Activated T-cell treated with anti-CD3 and anti-CD28 coated beads, Interleukin-2, amount 50 U/mL, for 72 hours (primary cell): ENCODE measurements at regions not wholly inside any gene's neighbourhood (a gene's known extent, or its start where the extent isn't known, plus 50 kb on each side); places are given as distances from the start of the nearest gene placed in this dataset.
"Not testable (repeated sequence)": the region's sequence is repeated elsewhere in the genome, so short reads cannot be mapped to it uniquely, and the experiment has no call there.

Experiments
- ATAC-seq, 2 donors: fragments of 150-1000 bp; cut with Tn5 transposase; replicated peaks in 1 of 2; 2 replicates each; pipeline ENCODE4 v1.10.0; 2021; ENCODE audit warnings: moderate library complexity in 2 of 2, mild to moderate bottlenecking in 1 of 2
- DNase-seq, 2 donors: peaks; one replicate each; pipeline ENCODE4 v3.0.0; 2021 to 2022; ENCODE audit warnings: mixed read lengths in 1 of 2
- H3K27ac Mint-ChIP-seq: one replicate; pipeline ENCODE4 v1.8.0; 2022; ENCODE audit warnings: mild to moderate bottlenecking, moderate library complexity, mixed read lengths
- H3K27me3 Mint-ChIP-seq: one replicate; pipeline ENCODE4 v1.8.0; 2022; ENCODE audit warnings: low read depth, mixed read lengths
- H3K36me3 Mint-ChIP-seq, 2 donors: one replicate each; pipeline ENCODE4 v1.8.0; 2022; ENCODE audit warnings: mixed read lengths in 2 of 2, mild to moderate bottlenecking in 1 of 2; ENCODE audit not compliant: insufficient read depth in 2 of 2
- H3K4me1 Mint-ChIP-seq: one replicate; pipeline ENCODE4 v1.8.0; 2022; ENCODE audit warnings: low read depth, mixed read lengths
- H3K4me3 Mint-ChIP-seq, 2 donors: one replicate each; pipeline ENCODE4 v1.8.0; 2022; ENCODE audit warnings: mild to moderate bottlenecking in 2 of 2, mixed read lengths in 2 of 2, moderate library complexity in 2 of 2
- H3K9me3 Mint-ChIP-seq, 2 donors: one replicate each; pipeline ENCODE4 v1.8.0; 2022; ENCODE audit warnings: mixed read lengths in 2 of 2

GRCh38 chr15:96959501-96959900, 629.0 kb downstream of the NR2F2 start:
- Mint-ChIP-seq H3K27me3 (no peaks in the 10 kb centered on the region), H3K27ac (no peak overlapping the region), H3K36me3 (no peaks in the 10 kb centered on the region), H3K9me3 (peaks cover 6 to 7% of the 10 kb centered on the region in 2 donors), H3K4me1 (no peaks in the 10 kb centered on the region), H3K4me3 (no peak overlapping the region)
- ATAC-seq = no peak
- DNase-seq = no peak

- no peak for ATAC-seq
- Mint-ChIP-seq H3K36me3 (no peaks in the 10 kb centered on the region), H3K4me1 (no peaks in the 10 kb centered on the region), H3K27ac (no peak overlapping the region), H3K9me3 (peaks cover 7 to 9% of the 10 kb centered on the region in 2 donors), H3K27me3 (no peaks in the 10 kb centered on the region), H3K4me3 (no peak overlapping the region)
- no peak for DNase-seq
Observed at GRCh38 chr15:96960711-96961480, 630.4 kb downstream of the NR2F2 start.

GRCh38 chr15:96966554-96966953, 636.1 kb downstream of the NR2F2 start:
- peaks cover 4 to 9% of the 10 kb centered on the region in 2 donors for H3K9me3 Mint-ChIP-seq
- no peak overlapping the region for H3K27ac Mint-ChIP-seq

GRCh38 chr15:96969732-96970710, 639.5 kb downstream of the NR2F2 start:
- Mint-ChIP-seq H3K4me1 (no peaks in the 10 kb centered on the region), H3K4me3 (no peak overlapping the region), H3K27me3 (no peaks in the 10 kb centered on the region), H3K9me3 (peaks cover 4% of the 10 kb centered on the region in 2 donors), H3K27ac (no peak overlapping the region), H3K36me3 (peaks cover 0 to 3% of the 10 kb centered on the region in 2 donors)
- DNase-seq (no peak), ATAC-seq (no peak)

More at GRCh38 chr15:96966554-96966953, 636.1 kb downstream of the NR2F2 start:
- H3K4me3 Mint-ChIP-seq = no peak overlapping the region
- no peaks in the 10 kb centered on the region for H3K4me1 Mint-ChIP-seq
- no peak for ATAC-seq
- no peak for DNase-seq
- peaks cover 0 to 3% of the 10 kb centered on the region in 2 donors for H3K36me3 Mint-ChIP-seq
- no peaks in the 10 kb centered on the region for H3K27me3 Mint-ChIP-seq

GRCh38 chr15:96972201-96972600, 641.7 kb downstream of the NR2F2 start:
- Mint-ChIP-seq H3K27me3 (no peaks in the 10 kb centered on the region), H3K4me3 (no peak overlapping the region), H3K9me3 (peaks cover 4 to 5% of the 10 kb centered on the region in 2 donors), H3K4me1 (no peaks in the 10 kb centered on the region), H3K36me3 (peaks cover 0 to 3% of the 10 kb centered on the region in 2 donors), H3K27ac (no peak overlapping the region)
- DNase-seq = no peak
- no peak for ATAC-seq

GRCh38 chr15:96974761-96975160, 644.3 kb downstream of the NR2F2 start:
- Mint-ChIP-seq H3K27ac (no peak overlapping the region), H3K9me3 (peaks cover under 1 to 3% of the 10 kb centered on the region in 2 donors), H3K27me3 (no peaks in the 10 kb centered on the region), H3K4me1 (no peaks in the 10 kb centered on the region), H3K36me3 (peaks cover 0 to under 1% of the 10 kb centered on the region in 2 donors), H3K4me3 (no peak overlapping the region)
- ATAC-seq (no peak), DNase-seq (no peak)

GRCh38 chr15:96977886-96978285, 647.4 kb downstream of the NR2F2 start:
- Mint-ChIP-seq H3K27me3 (no peaks in the 10 kb centered on the region), H3K4me1 (no peaks in the 10 kb centered on the region), H3K4me3 (no peak overlapping the region), H3K27ac (no peak overlapping the region), H3K9me3 (peaks cover 0 to 3% of the 10 kb centered on the region in 2 donors), H3K36me3 (no peaks in the 10 kb centered on the region)
- DNase-seq (no peak), ATAC-seq (no peak)

- Mint-ChIP-seq H3K4me3 (no peak overlapping the region), H3K36me3 (no peaks in the 10 kb centered on the region), H3K27ac (no peak overlapping the region), H3K27me3 (no peaks in the 10 kb centered on the region), H3K9me3 (peaks cover 0 to 4% of the 10 kb centered on the region in 2 donors), H3K4me1 (no peaks in the 10 kb centered on the region)
- DNase-seq (no peak), ATAC-seq (no peak)
Observed at GRCh38 chr15:96978937-96979473, 648.5 kb downstream of the NR2F2 start.

GRCh38 chr15:96984121-96984671, 653.7 kb downstream of the NR2F2 start:
- not testable (repeated sequence) for ATAC-seq, H3K9me3 Mint-ChIP-seq, H3K27ac Mint-ChIP-seq

GRCh38 chr15:96992817-96993216, 662.3 kb downstream of the NR2F2 start:
- Mint-ChIP-seq H3K27me3 (no peaks in the 10 kb centered on the region), H3K4me1 (no peaks in the 10 kb centered on the region), H3K36me3 (peaks cover 0 to 7% of the 10 kb centered on the region in 2 donors), H3K4me3 (no peak overlapping the region), H3K9me3 (peaks cover 10 to 18% of the 10 kb centered on the region in 2 donors), H3K27ac (no peak overlapping the region)
- DNase-seq (no peak), ATAC-seq (no peak)

More at GRCh38 chr15:96984121-96984671, 653.7 kb downstream of the NR2F2 start:
- not testable (repeated sequence) for H3K36me3 Mint-ChIP-seq, H3K4me1 Mint-ChIP-seq, H3K27me3 Mint-ChIP-seq, H3K4me3 Mint-ChIP-seq, DNase-seq

GRCh38 chr15:96997538-96997937, 667.0 kb downstream of the NR2F2 start:
- DNase-seq = no peak
- peaks cover 0 to 2% of the 10 kb centered on the region in 2 donors for H3K36me3 Mint-ChIP-seq

GRCh38 chr15:97009031-97009431, 678.5 kb downstream of the NR2F2 start:
- no peak overlapping the region for H3K4me3 Mint-ChIP-seq
- no peak overlapping the region for H3K27ac Mint-ChIP-seq
- H3K4me1 Mint-ChIP-seq = no peaks in the 10 kb centered on the region
- ATAC-seq = no peak
- no peaks in the 10 kb centered on the region for H3K27me3 Mint-ChIP-seq
- no peak for DNase-seq
- no peaks in the 10 kb centered on the region for H3K36me3 Mint-ChIP-seq
- peaks cover 0 to 3% of the 10 kb centered on the region in 2 donors for H3K9me3 Mint-ChIP-seq

More at GRCh38 chr15:96997538-96997937, 667.0 kb downstream of the NR2F2 start:
- H3K9me3 Mint-ChIP-seq = peaks cover 6 to 8% of the 10 kb centered on the region in 2 donors
- H3K4me3 Mint-ChIP-seq = no peak overlapping the region
- no peaks in the 10 kb centered on the region for H3K4me1 Mint-ChIP-seq
- no peaks in the 10 kb centered on the region for H3K27me3 Mint-ChIP-seq
- ATAC-seq = no peak
- no peak overlapping the region for H3K27ac Mint-ChIP-seq
